ENCODE measurements at regions not wholly inside any gene's neighbourhood (a gene's known extent, or its start where the extent isn't known, plus 50 kb on each side); places are given as distances from the start of the nearest gene placed in this dataset.
"Not testable (repeated sequence)": the region's sequence is repeated elsewhere in the genome, so short reads cannot be mapped to it uniquely, and the experiment has no call there.

DNA sequence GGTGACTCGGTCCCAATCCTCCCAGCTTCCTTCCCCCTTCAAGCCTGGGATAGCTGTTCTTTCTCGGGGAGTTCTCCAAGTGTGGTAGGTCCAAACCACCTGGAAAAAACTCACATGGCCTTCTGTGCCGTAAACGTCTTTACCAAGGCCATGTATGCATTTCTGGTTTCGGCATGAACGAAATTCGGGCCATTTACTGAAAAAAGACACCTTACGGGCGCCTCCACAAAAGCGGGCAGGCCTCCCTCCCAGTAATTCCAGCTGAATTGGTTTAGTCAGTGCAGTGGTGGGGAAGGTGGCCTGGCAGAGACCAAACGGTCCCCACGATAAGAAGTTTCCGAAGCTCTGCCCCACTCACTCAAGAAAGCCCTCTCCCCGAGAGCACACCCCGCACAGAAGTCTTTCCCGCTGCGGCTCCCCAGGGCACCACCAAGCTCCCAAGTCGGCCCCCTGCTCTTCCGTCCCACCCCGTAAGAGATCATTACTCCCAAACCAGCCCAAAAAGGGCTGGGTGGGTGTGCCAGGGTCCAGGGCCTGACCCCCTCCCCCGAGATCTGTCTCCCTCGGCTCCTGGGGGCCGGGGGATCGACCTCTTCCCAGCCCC lies 86.3 kb upstream of the MELK start:
- H3K36me3 ChIP-seq (ENCODE audit: insufficient read depth) = no peaks in the 10 kb centered on the region
- no peak for DNase-seq (ENCODE audit: extremely low spot score)
- no peaks in the 10 kb centered on the region for H3K4me1 ChIP-seq (ENCODE audit: insufficient read depth)
- peak overlapping the region; percentile 90 for H3K27ac ChIP-seq (ENCODE audit: low read depth)
- H3K4me3 ChIP-seq (ENCODE audit: low read depth, low read length) = peak overlapping the region; percentile 99
- 1% methylated on average over 24 of the region's 24 CpGs for WGBS

DNA sequence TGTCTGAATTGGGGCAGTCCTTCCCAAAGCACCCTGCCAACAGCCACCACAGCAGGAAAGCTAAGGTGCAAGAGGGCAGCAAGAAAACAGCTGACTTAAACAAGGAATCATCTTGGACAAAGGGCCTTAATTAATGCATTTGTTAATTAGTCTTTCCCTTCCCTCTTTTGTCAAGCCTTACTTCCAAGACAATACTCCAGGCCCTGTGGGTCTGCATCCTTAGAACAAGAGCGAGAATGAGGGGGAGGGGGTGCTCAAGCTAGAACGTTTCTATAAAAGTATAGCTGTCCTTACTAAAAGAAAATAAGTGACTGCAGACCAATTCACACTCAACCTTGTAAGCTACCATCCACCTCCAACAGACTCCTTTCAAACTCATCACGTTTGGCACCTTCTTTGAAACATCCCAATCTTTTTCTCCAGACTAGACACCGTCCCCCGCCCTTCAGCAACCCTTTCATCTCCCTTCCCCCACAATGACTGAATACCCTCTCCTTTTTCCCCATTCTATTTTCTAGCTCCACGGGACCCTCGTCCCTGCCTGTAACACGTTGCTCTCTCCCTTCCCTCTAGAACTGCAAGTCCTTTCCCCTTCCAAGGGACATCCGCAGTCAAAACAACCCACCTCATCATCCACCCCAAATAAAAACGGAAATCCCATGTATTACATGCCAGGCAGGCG lies 85.7 kb upstream of the RNF38 start:
- H3K4me1 ChIP-seq (ENCODE audit: insufficient read depth) = no peaks in the 10 kb centered on the region
- peak overlapping the region; percentile 99 for H3K4me3 ChIP-seq (ENCODE audit: low read depth, low read length)
- DNase-seq (ENCODE audit: extremely low spot score) = no peak
- H3K27ac ChIP-seq (ENCODE audit: low read depth) = no peak overlapping the region
- WGBS = 12% methylated on average over 11 of the region's 11 CpGs
- no peaks in the 10 kb centered on the region for H3K36me3 ChIP-seq (ENCODE audit: insufficient read depth)

DNA sequence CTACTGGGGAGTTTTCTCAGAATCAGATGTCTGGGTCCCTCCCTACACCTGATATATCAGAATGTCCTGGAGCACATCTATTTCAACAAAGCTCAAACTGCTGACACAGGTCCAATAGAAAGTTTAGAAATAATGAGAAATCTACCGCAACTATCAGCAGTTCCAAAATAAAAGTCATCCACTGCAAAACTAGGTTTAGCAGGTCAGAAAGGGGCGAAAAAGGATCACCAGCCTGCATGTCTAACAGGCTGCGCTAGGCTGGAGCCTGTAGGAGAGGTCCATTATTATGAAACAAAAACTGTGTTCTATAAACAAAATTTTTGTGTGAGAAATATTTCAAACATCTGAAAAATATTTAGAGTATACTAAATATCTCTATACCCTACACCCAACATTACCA lies 84.1 kb upstream of the RNF38 start:
- no peaks in the 10 kb centered on the region for H3K4me1 ChIP-seq (ENCODE audit: insufficient read depth)
- no peak for DNase-seq (ENCODE audit: extremely low spot score)
- 83% methylated on average over 3 of the region's 3 CpGs for WGBS
- H3K27ac ChIP-seq (ENCODE audit: low read depth) = no peak overlapping the region
- H3K4me3 ChIP-seq (ENCODE audit: low read depth, low read length) = no peak overlapping the region
- no peaks in the 10 kb centered on the region for H3K36me3 ChIP-seq (ENCODE audit: insufficient read depth)

- H3K36me3 ChIP-seq (ENCODE audit: insufficient read depth) = no peaks in the 10 kb centered on the region
- H3K27ac ChIP-seq (ENCODE audit: low read depth) = no peak overlapping the region
- H3K4me1 ChIP-seq (ENCODE audit: insufficient read depth) = no peaks in the 10 kb centered on the region
- no peak for DNase-seq (ENCODE audit: extremely low spot score)
- WGBS = 70% methylated on average over 4 of the region's 4 CpGs
- no peak overlapping the region for H3K4me3 ChIP-seq (ENCODE audit: low read depth, low read length)
These were observed 79.0 kb upstream of the RNF38 start for GRCh38 chr9:36479101-36479500.

GRCh38 chr9:36471359-36471758 lies 71.3 kb upstream of the RNF38 start:
- WGBS = 40% methylated on average over 3 of the region's 3 CpGs
- Histone ChIP-seq H3K27ac (ENCODE audit: low read depth) (peak overlapping the region; percentile 78), H3K4me1 (ENCODE audit: insufficient read depth) (no peaks in the 10 kb centered on the region), H3K4me3 (ENCODE audit: low read depth, low read length) (no peak overlapping the region), H3K36me3 (ENCODE audit: insufficient read depth) (no peaks in the 10 kb centered on the region)
- DNase-seq (ENCODE audit: extremely low spot score) = no peak

GRCh38 chr9:36470643-36471290 lies 70.7 kb upstream of the RNF38 start:
- Histone ChIP-seq H3K4me1 (ENCODE audit: insufficient read depth) (no peaks in the 10 kb centered on the region), H3K27ac (ENCODE audit: low read depth) (peak overlapping the region; percentile 73), H3K4me3 (ENCODE audit: low read depth, low read length) (peak overlapping the region; percentile 4), H3K36me3 (ENCODE audit: insufficient read depth) (no peaks in the 10 kb centered on the region)
- 24% methylated on average over 7 of the region's 7 CpGs for WGBS
- no peak for DNase-seq (ENCODE audit: extremely low spot score)

DNA sequence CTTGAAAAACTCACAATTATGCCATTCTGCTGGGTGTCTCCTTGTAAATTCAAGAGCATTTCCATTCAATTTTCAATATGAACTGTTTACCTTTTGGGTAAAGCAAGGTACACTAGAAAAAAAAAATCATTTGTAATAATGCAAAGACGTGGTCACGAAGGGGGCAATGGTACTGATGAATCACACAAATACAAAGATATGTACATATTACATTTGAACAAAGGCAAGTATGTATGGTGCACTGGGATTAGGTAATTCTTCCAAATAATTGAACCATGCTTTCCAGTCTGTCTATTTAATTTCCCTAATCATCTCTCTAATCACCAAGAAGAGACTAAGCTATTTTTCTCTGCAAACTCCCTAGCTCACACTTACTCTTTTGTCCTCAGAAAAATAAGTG lies 63.4 kb upstream of the RNF38 start:
- Histone ChIP-seq H3K36me3 (ENCODE audit: insufficient read depth) (no peaks in the 10 kb centered on the region), H3K4me3 (ENCODE audit: low read depth, low read length) (no peak overlapping the region), H3K4me1 (ENCODE audit: insufficient read depth) (peaks cover 3% of the 10 kb centered on the region), H3K27ac (ENCODE audit: low read depth) (no peak overlapping the region)
- WGBS = 82% methylated on average over 2 of the region's 2 CpGs
- DNase-seq (ENCODE audit: extremely low spot score) = no peak

DNA sequence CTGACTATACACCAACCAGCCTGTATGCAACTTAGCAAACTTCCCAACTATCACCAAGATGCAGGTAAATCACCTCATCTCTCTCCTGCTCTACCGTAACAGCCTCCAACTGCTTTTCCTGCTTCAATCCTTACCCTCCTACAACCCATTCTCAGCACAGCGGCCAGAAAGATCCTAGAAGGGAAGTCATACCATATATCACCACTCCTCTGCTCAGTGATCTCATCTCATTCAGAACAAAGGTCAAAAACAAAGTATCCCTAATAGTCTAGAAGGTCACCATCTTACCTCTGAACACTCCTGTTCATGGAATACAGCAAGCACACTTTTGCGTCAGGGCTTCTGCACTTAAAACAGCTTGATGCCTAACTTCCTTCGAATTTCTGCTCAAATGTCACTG lies 62.2 kb upstream of the RNF38 start:
- H3K4me3 ChIP-seq (ENCODE audit: low read depth, low read length) = no peak overlapping the region
- H3K4me1 ChIP-seq (ENCODE audit: insufficient read depth) = peaks cover 3% of the 10 kb centered on the region
- WGBS = 95% methylated on average over 4 of the region's 4 CpGs
- H3K27ac ChIP-seq (ENCODE audit: low read depth) = no peak overlapping the region
- no peaks in the 10 kb centered on the region for H3K36me3 ChIP-seq (ENCODE audit: insufficient read depth)
- DNase-seq (ENCODE audit: extremely low spot score) = no peak

DNA sequence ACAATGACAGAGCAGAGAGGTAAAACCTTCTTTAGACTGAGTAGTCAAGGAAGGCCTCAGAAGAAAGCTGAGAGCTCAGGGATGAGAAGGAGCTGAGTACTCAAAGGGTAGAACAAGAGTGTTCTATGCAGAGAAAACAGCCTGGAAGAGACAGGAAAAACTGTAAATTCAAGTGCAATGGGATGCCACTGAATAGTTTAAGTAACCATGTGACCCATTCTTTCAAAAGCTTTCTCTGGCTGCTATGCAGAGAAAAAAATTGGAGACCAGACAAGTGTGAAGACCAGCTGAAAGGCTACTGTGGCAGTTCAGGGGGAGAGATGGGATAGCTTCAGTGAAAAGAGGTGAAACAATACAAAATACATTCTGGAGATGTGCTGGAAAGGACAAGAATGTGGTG lies 61.3 kb upstream of the RNF38 start:
- no peak for DNase-seq (ENCODE audit: extremely low spot score)
- Histone ChIP-seq H3K27ac (ENCODE audit: low read depth) (no peak overlapping the region), H3K4me3 (ENCODE audit: low read depth, low read length) (no peak overlapping the region), H3K36me3 (ENCODE audit: insufficient read depth) (no peaks in the 10 kb centered on the region), H3K4me1 (ENCODE audit: insufficient read depth) (peaks cover 3% of the 10 kb centered on the region)

DNA sequence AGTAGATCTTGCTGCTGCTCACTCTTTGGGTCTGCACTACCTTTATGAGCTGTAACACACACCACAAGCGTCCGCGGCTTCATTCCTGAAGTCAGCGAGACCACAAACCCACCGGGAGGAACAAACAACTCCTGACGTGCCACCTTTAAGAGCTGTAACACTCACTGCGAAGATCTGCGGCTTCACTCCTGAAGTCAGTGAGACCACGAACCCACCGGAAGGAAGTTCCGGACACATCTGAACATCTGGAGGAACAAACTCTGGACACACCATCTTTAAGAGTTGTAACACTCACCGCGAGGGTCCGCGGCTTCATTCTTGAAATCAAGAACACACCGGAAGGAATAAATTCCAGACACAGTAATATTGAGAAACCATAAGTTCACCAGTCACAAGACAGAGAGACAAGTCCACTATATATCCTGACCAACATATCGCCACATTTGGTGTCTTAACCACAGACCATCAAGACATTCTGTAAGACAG lies 58.4 kb upstream of the RNF38 start:
- not testable (repeated sequence) for H3K27ac ChIP-seq (ENCODE audit: low read depth); DNase-seq (ENCODE audit: extremely low spot score); H3K36me3 ChIP-seq (ENCODE audit: insufficient read depth); H3K4me3 ChIP-seq (ENCODE audit: low read depth, low read length); H3K4me1 ChIP-seq (ENCODE audit: insufficient read depth)
- WGBS = 86% methylated on average over 17 of the region's 17 CpGs

GRCh38 chr9:36457836-36458429 lies 57.9 kb upstream of the RNF38 start:
- no peaks in the 10 kb centered on the region for H3K36me3 ChIP-seq (ENCODE audit: insufficient read depth)
- peaks cover 3% of the 10 kb centered on the region for H3K4me1 ChIP-seq (ENCODE audit: insufficient read depth)
- H3K27ac ChIP-seq (ENCODE audit: low read depth) = no peak overlapping the region
- DNase-seq (ENCODE audit: extremely low spot score) = no peak
- WGBS = 80% methylated on average over 7 of the region's 7 CpGs
- H3K4me3 ChIP-seq (ENCODE audit: low read depth, low read length) = no peak overlapping the region

DNA sequence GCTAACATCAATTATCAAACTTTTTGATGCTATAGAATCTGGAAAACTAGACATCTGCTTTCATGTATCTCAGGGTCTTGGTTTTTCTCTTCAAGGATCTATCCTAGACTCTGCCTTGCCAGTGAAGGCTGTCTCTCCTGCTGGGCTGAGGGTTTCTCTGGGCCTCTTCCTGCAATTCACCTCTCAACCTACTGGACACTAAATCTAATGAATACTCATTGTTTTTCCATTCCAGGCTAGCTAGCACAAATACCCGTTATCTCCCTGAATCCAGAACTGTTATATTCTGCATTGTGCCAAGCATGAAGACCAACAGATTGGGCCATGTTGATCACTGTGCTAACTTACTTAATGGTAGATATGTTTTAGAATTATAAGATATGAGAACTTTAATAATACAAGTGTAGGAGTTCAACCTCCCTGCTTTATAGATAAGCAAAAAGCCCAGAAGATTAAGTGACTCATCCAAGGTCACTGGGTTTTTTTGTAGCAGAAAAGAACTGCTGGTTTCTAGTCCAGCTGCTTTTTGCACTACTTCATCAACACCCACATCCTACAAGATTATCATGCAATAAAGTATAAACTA lies 56.5 kb upstream of the RNF38 start:
- WGBS = 87% methylated on average over 1 of the region's 1 CpG
- Histone ChIP-seq H3K27ac (ENCODE audit: low read depth) (no peak overlapping the region), H3K4me1 (ENCODE audit: insufficient read depth) (peaks cover 2% of the 10 kb centered on the region), H3K4me3 (ENCODE audit: low read depth, low read length) (no peak overlapping the region), H3K36me3 (ENCODE audit: insufficient read depth) (no peaks in the 10 kb centered on the region)
- no peak for DNase-seq (ENCODE audit: extremely low spot score)

DNA sequence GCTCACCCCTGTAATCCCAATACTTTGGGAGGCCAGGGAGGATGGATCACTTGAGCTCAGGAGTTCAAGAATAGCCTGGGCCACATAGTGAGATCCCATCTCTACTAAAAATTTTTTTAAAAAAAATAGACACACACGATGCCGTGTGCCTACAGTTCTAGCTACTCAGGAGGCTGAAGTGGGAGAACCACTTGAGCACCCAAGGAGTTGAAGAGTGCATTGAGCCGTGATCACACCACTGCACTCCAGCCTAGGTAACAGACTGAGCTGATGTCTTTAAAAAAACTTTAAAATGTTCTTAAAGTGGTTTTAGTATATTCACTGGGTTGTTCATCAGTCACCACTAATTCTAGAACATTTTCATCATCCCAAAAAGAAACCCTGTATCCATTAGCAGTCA lies 51.9 kb upstream of the RNF38 start:
- no peaks in the 10 kb centered on the region for H3K36me3 ChIP-seq (ENCODE audit: insufficient read depth)
- no peak overlapping the region for H3K27ac ChIP-seq (ENCODE audit: low read depth)
- H3K4me1 ChIP-seq (ENCODE audit: insufficient read depth) = no peaks in the 10 kb centered on the region
- H3K4me3 ChIP-seq (ENCODE audit: low read depth, low read length) = no peak overlapping the region
- DNase-seq (ENCODE audit: extremely low spot score) = no peak
- 99% methylated on average over 3 of the region's 3 CpGs for WGBS
